ENCODE measurements at regions not wholly inside any gene's neighbourhood (a gene's known extent, or its start where the extent isn't known, plus 50 kb on each side); places are given as distances from the start of the nearest gene placed in this dataset.
A peak's percentile ranks its signal among the peaks of the same experiment; 100 is the strongest.

DNA sequence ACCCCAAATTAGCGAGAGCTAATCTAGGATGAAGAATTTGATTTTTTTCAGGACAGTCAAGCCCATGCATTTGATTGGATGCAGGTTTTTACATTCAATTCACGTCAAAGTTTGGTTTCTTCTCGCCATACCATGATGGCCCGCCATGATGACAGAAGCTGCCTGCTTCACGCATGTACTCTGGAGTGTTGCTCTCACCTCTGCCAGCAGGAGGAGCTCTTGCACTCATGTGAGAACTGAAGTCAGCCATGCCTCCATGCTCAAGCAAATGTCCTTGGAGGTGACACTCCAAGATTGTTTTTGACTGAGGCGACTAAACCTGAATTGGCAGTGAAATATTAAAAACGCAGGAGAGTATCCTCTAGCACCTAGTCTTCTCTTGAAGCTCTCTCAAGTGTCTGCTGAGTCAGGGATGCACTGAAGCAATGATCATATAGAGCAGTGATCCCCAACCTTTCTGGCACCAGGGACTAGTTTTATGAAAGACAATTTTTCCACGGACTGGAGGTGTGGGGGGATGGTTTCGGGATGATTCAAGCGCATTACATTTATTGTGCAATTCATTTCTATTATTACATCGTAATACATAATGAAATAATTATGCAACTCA, 120.9 kb downstream of the SAMMSON start:
- DNase-seq (ENCODE audit: low read depth, low spot score) (peak; percentile 25), FAIRE-seq (peak; percentile 71)
- no peaks in the 10 kb centered on the region for H3K36me3 ChIP-seq (ENCODE audit: control insufficient read depth in 2 of 2, extremely low read depth in 1 of 2, insufficient read depth in 2 of 2, low read length in 2 of 2)
- no peak overlapping the region for H3K4me2 ChIP-seq (ENCODE audit: control insufficient read depth, extremely low read depth, insufficient read depth, low read depth, low read length)
- H4K20me1 ChIP-seq (ENCODE audit: control insufficient read depth, extremely low read depth, insufficient read depth, low read length), result no peaks in the 10 kb centered on the region
- no peak overlapping the region for H3K4me3 ChIP-seq (ENCODE audit: control insufficient read depth in 2 of 3, extremely low read depth in 1 of 3, insufficient read depth in 2 of 3, low read depth in 1 of 3, low read length in 3 of 3)
- no peaks in the 10 kb centered on the region for H3K27me3 ChIP-seq (ENCODE audit: control insufficient read depth, extremely low read depth, insufficient read depth, low read length)
- H3K79me2 ChIP-seq (ENCODE audit: control insufficient read depth, insufficient read depth, low read length), result no peaks in the 10 kb centered on the region
- no peak overlapping the region for H3K27ac ChIP-seq (ENCODE audit: control insufficient read depth, insufficient read depth, low read length)
- H3K9me1 ChIP-seq (ENCODE audit: control insufficient read depth, extremely low read depth, insufficient read depth, low read length), result no peaks in the 10 kb centered on the region
- TF ChIP-seq, protein P1, sequence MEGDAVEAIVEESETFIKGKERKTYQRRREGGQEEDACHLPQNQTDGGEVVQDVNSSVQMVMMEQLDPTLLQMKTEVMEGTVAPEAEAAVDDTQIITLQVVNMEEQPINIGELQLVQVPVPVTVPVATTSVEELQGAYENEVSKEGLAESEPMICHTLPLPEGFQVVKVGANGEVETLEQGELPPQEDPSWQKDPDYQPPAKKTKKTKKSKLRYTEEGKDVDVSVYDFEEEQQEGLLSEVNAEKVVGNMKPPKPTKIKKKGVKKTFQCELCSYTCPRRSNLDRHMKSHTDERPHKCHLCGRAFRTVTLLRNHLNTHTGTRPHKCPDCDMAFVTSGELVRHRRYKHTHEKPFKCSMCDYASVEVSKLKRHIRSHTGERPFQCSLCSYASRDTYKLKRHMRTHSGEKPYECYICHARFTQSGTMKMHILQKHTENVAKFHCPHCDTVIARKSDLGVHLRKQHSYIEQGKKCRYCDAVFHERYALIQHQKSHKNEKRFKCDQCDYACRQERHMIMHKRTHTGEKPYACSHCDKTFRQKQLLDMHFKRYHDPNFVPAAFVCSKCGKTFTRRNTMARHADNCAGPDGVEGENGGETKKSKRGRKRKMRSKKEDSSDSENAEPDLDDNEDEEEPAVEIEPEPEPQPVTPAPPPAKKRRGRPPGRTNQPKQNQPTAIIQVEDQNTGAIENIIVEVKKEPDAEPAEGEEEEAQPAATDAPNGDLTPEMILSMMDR (optimal IDR thresholded peaks at IDR 0.05 in 1 of 3, IDR thresholded peaks at IDR 0.05 in 1 of 3, conservative IDR thresholded peaks at IDR 0.05 in 1 of 3; ENCODE audit: extremely low read depth in 1 of 3, insufficient read depth in 2 of 3, low read length in 3 of 3), result peak; percentile 87 to 95 (median 91)
- TF ChIP-seq EZH2 (IDR thresholded peaks at IDR 0.05; ENCODE audit: low read length), result no peak
- no peak overlapping the region for H3K9ac ChIP-seq (ENCODE audit: control insufficient read depth, extremely low read depth, insufficient read depth, low read length)
- H2AFZ ChIP-seq (ENCODE audit: control insufficient read depth, low read length), result no peak overlapping the region
- H3K9me3 ChIP-seq (ENCODE audit: control insufficient read depth, low read depth, low read length), result no peaks in the 10 kb centered on the region
- no peaks in the 10 kb centered on the region for H3K4me1 ChIP-seq (ENCODE audit: control insufficient read depth, extremely low read depth, insufficient read depth, low read length)
- dilution Hi-C loops (cut with MboI; ENCODE audit: extremely low pct_ligation_motif_present, low sequenced_read_pairs), result no loop called here

DNA sequence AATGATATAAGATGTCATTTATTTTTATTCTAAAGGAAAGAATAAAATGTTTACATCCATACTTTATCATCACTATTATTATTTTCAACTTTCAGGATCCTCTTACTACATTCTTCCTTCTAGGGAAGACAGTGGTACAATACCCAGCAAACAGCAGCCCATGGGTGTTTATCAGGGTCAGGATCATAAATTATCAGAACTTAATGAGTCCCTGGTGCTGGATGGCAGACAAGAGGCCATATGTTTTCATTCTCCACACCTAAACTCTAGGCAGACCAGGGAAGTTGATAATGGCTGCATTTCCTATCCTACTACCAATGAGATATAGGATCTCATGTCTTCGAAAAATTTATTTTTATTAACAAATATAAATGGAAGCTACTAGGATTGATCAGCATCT, 127.7 kb downstream of the SAMMSON start:
- DNase-seq (ENCODE audit: low read depth, low spot score), result no peak
- H3K36me3 ChIP-seq (ENCODE audit: control insufficient read depth in 2 of 2, extremely low read depth in 1 of 2, insufficient read depth in 2 of 2, low read length in 2 of 2), result no peaks in the 10 kb centered on the region
- no peaks in the 10 kb centered on the region for H3K9me3 ChIP-seq (ENCODE audit: control insufficient read depth, low read depth, low read length)
- no peak overlapping the region for H3K9ac ChIP-seq (ENCODE audit: control insufficient read depth, extremely low read depth, insufficient read depth, low read length)
- FAIRE-seq, result no peak
- dilution Hi-C loops (cut with MboI; ENCODE audit: extremely low pct_ligation_motif_present, low sequenced_read_pairs), result no loop called here
- TF ChIP-seq, protein P1 (optimal IDR thresholded peaks at IDR 0.05 in 1 of 3, IDR thresholded peaks at IDR 0.05 in 1 of 3, conservative IDR thresholded peaks at IDR 0.05 in 1 of 3; ENCODE audit: extremely low read depth in 1 of 3, insufficient read depth in 2 of 3, low read length in 3 of 3), result no peak
- no peak for TF ChIP-seq EZH2 (IDR thresholded peaks at IDR 0.05; ENCODE audit: low read length)
- H3K4me2 ChIP-seq (ENCODE audit: control insufficient read depth, extremely low read depth, insufficient read depth, low read depth, low read length), result no peak overlapping the region
- H3K9me1 ChIP-seq (ENCODE audit: control insufficient read depth, extremely low read depth, insufficient read depth, low read length), result no peaks in the 10 kb centered on the region
- no peaks in the 10 kb centered on the region for H3K79me2 ChIP-seq (ENCODE audit: control insufficient read depth, insufficient read depth, low read length)
- no peaks in the 10 kb centered on the region for H3K27me3 ChIP-seq (ENCODE audit: control insufficient read depth, extremely low read depth, insufficient read depth, low read length)
- H4K20me1 ChIP-seq (ENCODE audit: control insufficient read depth, extremely low read depth, insufficient read depth, low read length), result no peaks in the 10 kb centered on the region
- no peaks in the 10 kb centered on the region for H3K4me1 ChIP-seq (ENCODE audit: control insufficient read depth, extremely low read depth, insufficient read depth, low read length)
- no peak overlapping the region for H2AFZ ChIP-seq (ENCODE audit: control insufficient read depth, low read length)
- H3K4me3 ChIP-seq (ENCODE audit: control insufficient read depth in 2 of 3, extremely low read depth in 1 of 3, insufficient read depth in 2 of 3, low read depth in 1 of 3, low read length in 3 of 3), result no peak overlapping the region
- H3K27ac ChIP-seq (ENCODE audit: control insufficient read depth, insufficient read depth, low read length), result no peak overlapping the region

Data from keratinocyte (primary cell).